HL-60 (cell line): ENCODE measurements at regions not wholly inside any gene's neighbourhood (a gene's known extent, or its start where the extent isn't known, plus 50 kb on each side); places are given as distances from the start of the nearest gene placed in this dataset.

Source experiments
- POLR2AphosphoS5 ChIP-seq: IDR thresholded peaks from 2 replicates; pipeline ENCODE4 v1.6.1; 2012; ENCODE audit warnings: low read depth
- TF ChIP-seq, protein P1 (sequence below): IDR thresholded peaks from one replicate; pipeline ENCODE4 v1.5.1; 2011; ENCODE audit warnings: low read length, control low read depth, inconsistent platforms; ENCODE audit not compliant: insufficient read depth

GRCh38 chr5:35488791-35489190 lies 128.9 kb upstream of the SPEF2 start:
- TF ChIP-seq, protein P1, sequence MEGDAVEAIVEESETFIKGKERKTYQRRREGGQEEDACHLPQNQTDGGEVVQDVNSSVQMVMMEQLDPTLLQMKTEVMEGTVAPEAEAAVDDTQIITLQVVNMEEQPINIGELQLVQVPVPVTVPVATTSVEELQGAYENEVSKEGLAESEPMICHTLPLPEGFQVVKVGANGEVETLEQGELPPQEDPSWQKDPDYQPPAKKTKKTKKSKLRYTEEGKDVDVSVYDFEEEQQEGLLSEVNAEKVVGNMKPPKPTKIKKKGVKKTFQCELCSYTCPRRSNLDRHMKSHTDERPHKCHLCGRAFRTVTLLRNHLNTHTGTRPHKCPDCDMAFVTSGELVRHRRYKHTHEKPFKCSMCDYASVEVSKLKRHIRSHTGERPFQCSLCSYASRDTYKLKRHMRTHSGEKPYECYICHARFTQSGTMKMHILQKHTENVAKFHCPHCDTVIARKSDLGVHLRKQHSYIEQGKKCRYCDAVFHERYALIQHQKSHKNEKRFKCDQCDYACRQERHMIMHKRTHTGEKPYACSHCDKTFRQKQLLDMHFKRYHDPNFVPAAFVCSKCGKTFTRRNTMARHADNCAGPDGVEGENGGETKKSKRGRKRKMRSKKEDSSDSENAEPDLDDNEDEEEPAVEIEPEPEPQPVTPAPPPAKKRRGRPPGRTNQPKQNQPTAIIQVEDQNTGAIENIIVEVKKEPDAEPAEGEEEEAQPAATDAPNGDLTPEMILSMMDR: no peak
- no peak for TF ChIP-seq POLR2AphosphoS5
